ENCODE measurements at regions not wholly inside any gene's neighbourhood (a gene's known extent, or its start where the extent isn't known, plus 50 kb on each side); places are given as distances from the start of the nearest gene placed in this dataset.

DNA sequence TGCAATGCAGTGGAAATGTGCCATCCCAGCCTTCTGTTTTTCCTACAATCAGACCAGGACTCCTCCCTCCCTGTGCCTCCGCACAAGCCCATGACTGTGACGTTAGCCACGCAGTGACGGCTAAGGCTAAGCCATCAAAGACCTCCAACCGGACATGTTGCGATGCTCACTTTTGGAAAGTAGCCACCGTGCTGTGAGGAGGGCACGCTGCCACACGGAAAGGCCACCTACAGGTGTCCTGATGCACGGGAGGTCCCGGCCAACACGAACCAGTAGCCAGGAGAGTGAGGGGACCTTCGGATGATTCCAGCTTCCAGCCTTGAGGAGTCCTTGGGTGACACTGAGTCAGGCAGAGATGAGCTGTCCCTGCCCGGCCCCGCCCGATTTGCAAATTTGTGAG lies 53.9 kb downstream of the FOXL1 start:
- Mint-ChIP-seq H3K27me3 (ENCODE audit: low read depth) (no peaks in the 10 kb centered on the region; the same call in 1 of the 2 replicates), H3K4me1 (peaks cover 5% of the 10 kb centered on the region; the same call in 1 of the 2 replicates), H3K4me3 (no peak overlapping the region), H3K9me3 (peaks cover 21% of the 10 kb centered on the region), H3K27ac (no peak overlapping the region), H3K36me3 (no peaks in the 10 kb centered on the region)
- no peak for DNase-seq (ENCODE audit: low spot score)
- ChIA-PET CTCF (no interaction called here), POLR2A (no interaction called here)
- no peak for ATAC-seq
- TF ChIP-seq CREM (CRISPR knock-in tag; IDR thresholded peaks at IDR 0.05) (no peak), FOXP1 (CRISPR knock-in tag; IDR thresholded peaks at IDR 0.05; ENCODE audit: borderline replicate concordance) (no peak), KAT7 (CRISPR knock-in tag; IDR thresholded peaks at IDR 0.05; ENCODE audit: borderline replicate concordance) (no peak), RORB (CRISPR knock-in tag; IDR thresholded peaks at IDR 0.05) (no peak), HMGA2 (CRISPR knock-in tag; IDR thresholded peaks at IDR 0.05) (no peak), SP1 (CRISPR knock-in tag; conservative IDR thresholded peaks at IDR 0.05) (no peak), PRRX2 (CRISPR knock-in tag; IDR thresholded peaks at IDR 0.05) (no peak)
- TF ChIP-seq, protein P1, sequence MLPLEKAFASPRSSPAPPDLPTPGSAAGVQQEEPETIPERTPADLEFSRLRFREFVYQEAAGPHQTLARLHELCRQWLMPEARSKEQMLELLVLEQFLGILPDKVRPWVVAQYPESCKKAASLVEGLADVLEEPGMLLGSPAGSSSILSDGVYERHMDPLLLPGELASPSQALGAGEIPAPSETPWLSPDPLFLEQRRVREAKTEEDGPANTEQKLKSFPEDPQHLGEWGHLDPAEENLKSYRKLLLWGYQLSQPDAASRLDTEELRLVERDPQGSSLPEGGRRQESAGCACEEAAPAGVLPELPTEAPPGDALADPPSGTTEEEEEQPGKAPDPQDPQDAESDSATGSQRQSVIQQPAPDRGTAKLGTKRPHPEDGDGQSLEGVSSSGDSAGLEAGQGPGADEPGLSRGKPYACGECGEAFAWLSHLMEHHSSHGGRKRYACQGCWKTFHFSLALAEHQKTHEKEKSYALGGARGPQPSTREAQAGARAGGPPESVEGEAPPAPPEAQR (CRISPR knock-in tag; IDR thresholded peaks at IDR 0.05), result no peak
- TF ChIP-seq, protein P2, sequence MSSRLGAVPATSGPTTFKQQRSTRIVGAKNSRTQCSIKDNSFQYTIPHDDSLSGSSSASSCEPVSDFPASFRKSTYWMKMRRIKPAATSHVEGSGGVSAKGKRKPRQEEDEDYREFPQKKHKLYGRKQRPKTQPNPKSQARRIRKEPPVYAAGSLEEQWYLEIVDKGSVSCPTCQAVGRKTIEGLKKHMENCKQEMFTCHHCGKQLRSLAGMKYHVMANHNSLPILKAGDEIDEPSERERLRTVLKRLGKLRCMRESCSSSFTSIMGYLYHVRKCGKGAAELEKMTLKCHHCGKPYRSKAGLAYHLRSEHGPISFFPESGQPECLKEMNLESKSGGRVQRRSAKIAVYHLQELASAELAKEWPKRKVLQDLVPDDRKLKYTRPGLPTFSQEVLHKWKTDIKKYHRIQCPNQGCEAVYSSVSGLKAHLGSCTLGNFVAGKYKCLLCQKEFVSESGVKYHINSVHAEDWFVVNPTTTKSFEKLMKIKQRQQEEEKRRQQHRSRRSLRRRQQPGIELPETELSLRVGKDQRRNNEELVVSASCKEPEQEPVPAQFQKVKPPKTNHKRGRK (CRISPR knock-in tag; IDR thresholded peaks at IDR 0.05; ENCODE audit: borderline replicate concordance), result no peak

DNA sequence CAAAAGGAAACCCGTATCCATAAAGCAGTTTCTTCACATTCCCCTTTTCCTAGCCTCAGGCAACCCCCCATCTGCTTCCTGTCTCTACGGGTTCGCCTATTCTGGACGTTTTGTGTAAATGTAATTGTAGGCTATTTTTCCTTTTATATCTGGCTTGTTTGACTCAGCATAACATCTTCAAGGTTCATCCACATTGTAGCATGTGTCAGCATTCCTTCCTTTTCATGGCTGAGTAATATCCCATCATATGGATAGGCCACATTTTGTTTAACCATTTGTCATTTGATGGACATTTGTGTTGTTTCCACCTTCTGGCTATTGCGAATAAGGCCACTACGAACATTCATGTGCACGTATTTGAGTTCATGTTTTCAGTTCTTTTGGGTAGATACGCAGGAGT lies 54.6 kb downstream of the FOXL1 start:
- H3K4me1 Mint-ChIP-seq, result peaks cover 5% of the 10 kb centered on the region; the same call in 1 of the 2 replicates
- ATAC-seq, result no peak
- H3K27me3 Mint-ChIP-seq (ENCODE audit: low read depth), result no peaks in the 10 kb centered on the region; the same call in 1 of the 2 replicates
- TF ChIP-seq TEAD4 (CRISPR knock-in tag; IDR thresholded peaks at IDR 0.05), result no peak
- TF ChIP-seq, protein P3, sequence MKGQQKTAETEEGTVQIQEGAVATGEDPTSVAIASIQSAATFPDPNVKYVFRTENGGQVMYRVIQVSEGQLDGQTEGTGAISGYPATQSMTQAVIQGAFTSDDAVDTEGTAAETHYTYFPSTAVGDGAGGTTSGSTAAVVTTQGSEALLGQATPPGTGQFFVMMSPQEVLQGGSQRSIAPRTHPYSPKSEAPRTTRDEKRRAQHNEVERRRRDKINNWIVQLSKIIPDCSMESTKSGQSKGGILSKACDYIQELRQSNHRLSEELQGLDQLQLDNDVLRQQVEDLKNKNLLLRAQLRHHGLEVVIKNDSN (CRISPR knock-in tag; IDR thresholded peaks at IDR 0.05), result no peak
- H3K36me3 Mint-ChIP-seq, result no peaks in the 10 kb centered on the region
- no peak overlapping the region for H3K27ac Mint-ChIP-seq
- ChIA-PET CTCF (no interaction called here), POLR2A (no interaction called here)
- H3K9me3 Mint-ChIP-seq, result peaks cover 21% of the 10 kb centered on the region
- no peak for DNase-seq (ENCODE audit: low spot score)
- no peak overlapping the region for H3K4me3 Mint-ChIP-seq

DNA sequence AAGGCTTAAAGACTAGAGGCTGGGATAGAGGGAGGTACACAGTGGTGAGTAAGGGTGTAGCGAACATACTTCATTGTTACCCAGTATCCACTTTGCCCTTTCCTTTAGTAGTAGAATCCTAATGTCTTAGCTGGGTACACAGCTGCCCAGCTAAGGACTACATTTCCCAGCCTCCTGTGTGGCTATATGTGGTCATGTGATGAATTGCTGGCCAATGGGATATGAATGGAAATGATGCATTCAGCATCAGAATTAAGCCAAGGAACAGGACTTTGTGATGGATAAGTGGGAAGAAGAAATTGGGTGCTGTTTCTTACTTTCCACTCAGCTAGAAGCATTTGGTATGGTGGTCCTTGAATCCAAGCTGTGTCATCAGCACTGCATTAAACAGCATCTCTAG lies 55.9 kb downstream of the FOXL1 start:
- DNase-seq (ENCODE audit: low spot score), result no peak
- POLR2A ChIA-PET, result interaction anchor here (0.6 kb wide), 1 partner anchor 510 kb away, joined by 3 read pairs; no protein-coding TSS in a partner anchor
- CTCF ChIA-PET, result no interaction called here
- no peak for TF ChIP-seq ZNF219 (CRISPR knock-in tag; IDR thresholded peaks at IDR 0.05; ENCODE audit: borderline replicate concordance)
- TF ChIP-seq, protein P4, sequence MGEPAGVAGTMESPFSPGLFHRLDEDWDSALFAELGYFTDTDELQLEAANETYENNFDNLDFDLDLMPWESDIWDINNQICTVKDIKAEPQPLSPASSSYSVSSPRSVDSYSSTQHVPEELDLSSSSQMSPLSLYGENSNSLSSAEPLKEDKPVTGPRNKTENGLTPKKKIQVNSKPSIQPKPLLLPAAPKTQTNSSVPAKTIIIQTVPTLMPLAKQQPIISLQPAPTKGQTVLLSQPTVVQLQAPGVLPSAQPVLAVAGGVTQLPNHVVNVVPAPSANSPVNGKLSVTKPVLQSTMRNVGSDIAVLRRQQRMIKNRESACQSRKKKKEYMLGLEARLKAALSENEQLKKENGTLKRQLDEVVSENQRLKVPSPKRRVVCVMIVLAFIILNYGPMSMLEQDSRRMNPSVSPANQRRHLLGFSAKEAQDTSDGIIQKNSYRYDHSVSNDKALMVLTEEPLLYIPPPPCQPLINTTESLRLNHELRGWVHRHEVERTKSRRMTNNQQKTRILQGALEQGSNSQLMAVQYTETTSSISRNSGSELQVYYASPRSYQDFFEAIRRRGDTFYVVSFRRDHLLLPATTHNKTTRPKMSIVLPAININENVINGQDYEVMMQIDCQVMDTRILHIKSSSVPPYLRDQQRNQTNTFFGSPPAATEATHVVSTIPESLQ (CRISPR knock-in tag; IDR thresholded peaks at IDR 0.05), result no peak
- TF ChIP-seq FOXJ3 (CRISPR knock-in tag; IDR thresholded peaks at IDR 0.05; ENCODE audit: borderline replicate concordance), result no peak
- TF ChIP-seq, protein P5, sequence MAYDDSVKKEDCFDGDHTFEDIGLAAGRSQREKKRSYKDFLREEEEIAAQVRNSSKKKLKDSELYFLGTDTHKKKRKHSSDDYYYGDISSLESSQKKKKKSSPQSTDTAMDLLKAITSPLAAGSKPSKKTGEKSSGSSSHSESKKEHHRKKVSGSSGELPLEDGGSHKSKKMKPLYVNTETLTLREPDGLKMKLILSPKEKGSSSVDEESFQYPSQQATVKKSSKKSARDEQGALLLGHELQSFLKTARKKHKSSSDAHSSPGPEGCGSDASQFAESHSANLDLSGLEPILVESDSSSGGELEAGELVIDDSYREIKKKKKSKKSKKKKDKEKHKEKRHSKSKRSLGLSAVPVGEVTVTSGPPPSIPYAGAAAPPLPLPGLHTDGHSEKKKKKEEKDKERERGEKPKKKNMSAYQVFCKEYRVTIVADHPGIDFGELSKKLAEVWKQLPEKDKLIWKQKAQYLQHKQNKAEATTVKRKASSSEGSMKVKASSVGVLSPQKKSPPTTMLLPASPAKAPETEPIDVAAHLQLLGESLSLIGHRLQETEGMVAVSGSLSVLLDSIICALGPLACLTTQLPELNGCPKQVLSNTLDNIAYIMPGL (CRISPR knock-in tag; IDR thresholded peaks at IDR 0.05), result no peak
- TF ChIP-seq, protein P6, sequence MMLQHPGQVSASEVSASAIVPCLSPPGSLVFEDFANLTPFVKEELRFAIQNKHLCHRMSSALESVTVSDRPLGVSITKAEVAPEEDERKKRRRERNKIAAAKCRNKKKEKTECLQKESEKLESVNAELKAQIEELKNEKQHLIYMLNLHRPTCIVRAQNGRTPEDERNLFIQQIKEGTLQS (CRISPR knock-in tag; conservative IDR thresholded peaks at IDR 0.05), result no peak
- TF ChIP-seq ZNF263 (CRISPR knock-in tag; IDR thresholded peaks at IDR 0.05; ENCODE audit: low read depth), result no peak
- no peak for TF ChIP-seq ZNF416 (CRISPR knock-in tag; IDR thresholded peaks at IDR 0.05)
- TF ChIP-seq ZNF138 (CRISPR knock-in tag; conservative IDR thresholded peaks at IDR 0.05), result no peak
- TF ChIP-seq NR3C1 (CRISPR knock-in tag; conservative IDR thresholded peaks at IDR 0.05; ENCODE audit: low read depth), result no peak
- no peak for TF ChIP-seq JUN (CRISPR knock-in tag; IDR thresholded peaks at IDR 0.05)
- TF ChIP-seq NR1H2 (CRISPR knock-in tag; IDR thresholded peaks at IDR 0.05), result no peak
- TF ChIP-seq IRF2 (CRISPR knock-in tag; IDR thresholded peaks at IDR 0.05; ENCODE audit: borderline replicate concordance, low read depth), result no peak
- TF ChIP-seq SP1 (CRISPR knock-in tag; conservative IDR thresholded peaks at IDR 0.05), result no peak
- TF ChIP-seq, protein P3 (CRISPR knock-in tag; IDR thresholded peaks at IDR 0.05), result peak; percentile 87
- peak; percentile 80 for TF ChIP-seq NFYB (CRISPR knock-in tag; conservative IDR thresholded peaks at IDR 0.05; ENCODE audit: low read depth)
- no peak for TF ChIP-seq ZBTB21 (CRISPR knock-in tag; IDR thresholded peaks at IDR 0.05; ENCODE audit: borderline replicate concordance)
- TF ChIP-seq NR2C2 (CRISPR knock-in tag; IDR thresholded peaks at IDR 0.05), result no peak

More for the DNA sequence above, 55.9 kb downstream of the FOXL1 start:
- Mint-ChIP-seq H3K27me3 (ENCODE audit: low read depth) (no peaks in the 10 kb centered on the region; the same call in 1 of the 2 replicates), H3K27ac (no peak overlapping the region), H3K4me1 (peaks cover 5% of the 10 kb centered on the region; the same call in 1 of the 2 replicates), H3K36me3 (no peaks in the 10 kb centered on the region), H3K9me3 (peaks cover 21% of the 10 kb centered on the region), H3K4me3 (no peak overlapping the region)
- peak; percentile 50; the same call in 1 of the 2 replicates for ATAC-seq
